ENCODE measurements at regions not wholly inside any gene's neighbourhood (a gene's known extent, or its start where the extent isn't known, plus 50 kb on each side); places are given as distances from the start of the nearest gene placed in this dataset.
"Not testable (repeated sequence)": the region's sequence is repeated elsewhere in the genome, so short reads cannot be mapped to it uniquely, and the experiment has no call there.

DNA sequence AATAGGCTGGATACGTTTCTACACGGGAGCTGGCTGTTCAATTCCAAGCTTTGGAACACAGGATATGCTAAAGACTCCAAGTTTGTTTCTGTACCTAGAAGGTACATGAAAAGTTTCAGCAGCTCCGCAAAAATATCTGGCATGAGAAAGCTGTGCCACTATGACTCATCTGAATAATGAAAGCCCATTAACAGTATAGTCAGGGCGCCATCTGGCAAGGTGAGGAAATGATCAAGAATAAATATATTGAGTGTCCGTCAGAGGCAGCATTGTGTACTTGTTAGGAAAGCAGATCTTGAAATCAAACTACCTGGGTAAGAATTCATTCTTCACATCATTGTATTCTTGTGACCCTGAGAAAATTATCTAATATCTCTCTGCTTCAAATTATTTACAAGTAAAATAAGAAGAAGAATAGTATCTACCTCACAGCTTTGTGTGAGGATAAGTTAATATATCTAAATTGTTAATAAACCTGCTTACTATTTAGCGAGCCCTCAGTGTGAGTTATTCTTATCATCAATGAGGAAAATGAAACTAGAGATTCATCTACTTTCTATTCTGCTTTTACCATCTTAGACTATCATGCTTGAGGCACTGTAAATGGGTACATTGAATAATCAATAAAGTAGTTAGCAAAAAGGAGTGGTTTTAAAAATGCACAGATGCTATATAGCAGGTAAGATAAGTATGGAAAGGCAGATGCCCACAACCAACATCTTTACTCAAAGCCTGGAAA lies 53.5 kb downstream of the FSCB start:
- no peak for DNase-seq

- DNase-seq = not testable (repeated sequence)
These were observed 56.9 kb downstream of the FSCB start for GRCh38 chr14:44450232-44450631.

DNA sequence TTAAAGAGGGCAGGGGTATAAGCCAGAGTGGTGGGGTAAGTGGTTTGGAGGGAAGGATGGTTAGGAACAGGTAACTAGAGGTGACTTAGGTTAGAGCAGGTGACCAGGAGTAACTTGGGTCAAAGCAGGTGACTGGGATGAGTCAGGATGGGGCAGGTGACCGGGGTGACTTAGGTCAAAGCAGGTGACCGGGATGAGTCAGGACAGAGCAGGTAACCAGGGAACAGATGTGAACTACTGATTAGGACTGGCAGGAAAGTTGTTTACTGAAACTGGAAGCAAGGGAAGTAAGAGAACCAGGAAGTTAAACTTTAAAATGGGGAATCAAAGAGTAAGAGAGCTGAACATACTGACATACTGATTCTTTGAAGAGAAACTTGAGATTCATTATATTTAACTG lies 57.4 kb downstream of the FSCB start:
- DNase-seq = no peak

DNA sequence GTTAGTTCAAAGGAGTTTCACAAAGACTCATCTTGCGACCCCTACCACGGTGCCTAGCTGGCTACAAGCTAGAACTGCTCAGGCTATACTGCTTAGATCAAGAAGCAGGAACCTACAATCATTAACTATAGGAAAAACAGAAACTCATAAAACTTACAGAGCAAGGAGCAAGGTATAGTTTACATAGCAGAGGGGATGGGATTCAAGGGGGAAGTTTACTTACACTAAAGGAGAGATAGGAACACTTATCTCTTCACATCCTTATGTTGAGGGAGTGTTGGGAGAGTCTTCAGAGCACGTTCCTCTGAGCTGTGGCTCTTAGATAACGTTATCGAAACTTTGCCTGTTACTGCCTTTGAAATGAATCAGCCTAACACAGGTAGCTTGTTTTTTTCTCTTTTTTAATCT lies 58.1 kb downstream of the FSCB start:
- no peak for DNase-seq

DNA sequence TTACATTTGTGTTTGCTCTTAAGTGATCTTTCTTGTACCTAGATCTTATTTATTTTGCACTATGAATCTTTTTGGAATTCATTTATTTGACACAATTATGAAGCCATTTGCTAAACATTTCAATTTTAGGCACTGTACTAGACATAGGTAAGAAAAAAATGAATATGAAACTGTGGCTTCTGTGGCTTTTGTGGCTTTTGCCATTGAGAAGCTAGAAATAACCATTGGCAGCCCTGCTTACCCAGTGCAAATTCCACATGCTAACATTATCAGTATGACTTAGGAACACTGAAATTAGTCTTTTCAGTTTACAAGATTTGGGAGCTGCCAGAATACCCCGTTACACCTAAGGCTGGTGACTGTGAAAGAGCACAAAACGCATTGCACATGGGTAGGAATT lies 60.1 kb downstream of the FSCB start:
- no peak for DNase-seq

DNA sequence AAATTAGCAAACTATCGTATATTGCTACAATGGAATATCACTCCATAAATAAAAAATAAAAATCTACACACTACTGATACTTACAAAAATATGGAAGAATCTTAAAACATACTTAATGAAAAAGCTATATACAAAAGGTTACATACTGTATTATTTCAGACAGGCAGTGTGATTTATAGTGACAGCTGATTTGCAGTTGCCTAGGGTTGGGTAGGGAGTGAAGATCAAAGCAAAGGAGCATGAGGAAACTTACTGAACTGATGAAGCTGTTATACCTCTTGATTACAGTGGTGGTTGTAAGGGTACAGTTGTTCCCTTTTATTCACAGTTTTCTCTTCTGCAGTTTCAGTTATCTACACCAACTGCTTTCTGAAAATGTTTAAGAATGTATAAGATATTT lies 62.6 kb downstream of the FSCB start:
- DNase-seq = no peak

GRCh38 chr14:44438936-44439335 lies 68.1 kb downstream of the FSCB start:
- DNase-seq = no peak

DNA sequence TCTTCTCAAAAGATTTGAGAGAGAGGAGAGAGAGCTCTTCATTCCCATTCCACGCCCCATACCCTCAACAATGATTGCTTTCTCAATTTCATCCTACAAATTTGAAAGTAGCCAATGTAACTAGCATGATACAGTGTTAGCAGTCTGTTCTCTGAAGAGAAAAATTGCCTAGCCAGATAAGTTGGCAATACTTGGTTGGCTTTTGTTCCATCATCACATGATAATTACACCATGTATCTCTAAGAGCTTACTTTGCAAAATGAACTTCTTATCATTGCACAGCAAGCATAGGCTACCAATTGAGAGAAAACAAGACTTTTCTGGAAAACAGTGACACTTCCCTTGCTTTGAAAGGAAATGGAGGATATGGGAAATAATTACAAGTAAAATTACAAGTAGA lies 68.9 kb downstream of the FSCB start:
- no peak for DNase-seq

GRCh38 chr14:44436458-44436857 lies 70.6 kb downstream of the FSCB start:
- DNase-seq = no peak

DNA sequence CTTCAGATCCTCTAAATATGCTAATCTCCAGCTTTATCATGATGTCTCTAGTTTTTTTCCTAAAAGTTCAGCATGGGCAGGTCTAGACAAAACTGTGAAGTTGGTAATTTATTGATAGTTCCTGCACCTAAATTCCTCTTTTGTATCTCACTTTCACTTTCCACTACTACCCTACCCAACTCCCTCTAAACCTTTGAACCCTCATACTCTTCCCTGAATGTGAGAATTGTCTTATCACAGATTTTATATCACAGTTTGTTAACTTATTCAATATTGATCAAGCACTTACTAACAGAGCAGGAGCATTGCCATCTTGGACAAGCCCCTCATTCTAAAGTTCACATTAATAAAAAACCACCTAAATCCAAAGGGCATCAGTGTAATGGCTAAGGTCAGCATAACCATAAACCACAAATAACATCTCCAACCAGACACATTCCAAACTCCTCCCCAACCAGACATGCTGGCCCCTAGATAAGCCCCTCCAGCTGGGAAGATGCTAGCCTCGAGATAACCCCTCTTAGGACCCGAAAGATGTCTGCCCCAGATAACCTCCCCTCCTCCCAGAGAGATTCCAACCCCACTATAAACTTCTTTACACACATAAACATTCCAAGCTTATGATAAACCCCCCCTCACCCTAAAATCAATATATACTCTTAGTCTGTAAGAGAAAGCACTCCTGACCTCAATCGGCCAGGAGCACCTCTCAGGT lies 78.7 kb downstream of the FSCB start:
- DNase-seq = no peak

DNA sequence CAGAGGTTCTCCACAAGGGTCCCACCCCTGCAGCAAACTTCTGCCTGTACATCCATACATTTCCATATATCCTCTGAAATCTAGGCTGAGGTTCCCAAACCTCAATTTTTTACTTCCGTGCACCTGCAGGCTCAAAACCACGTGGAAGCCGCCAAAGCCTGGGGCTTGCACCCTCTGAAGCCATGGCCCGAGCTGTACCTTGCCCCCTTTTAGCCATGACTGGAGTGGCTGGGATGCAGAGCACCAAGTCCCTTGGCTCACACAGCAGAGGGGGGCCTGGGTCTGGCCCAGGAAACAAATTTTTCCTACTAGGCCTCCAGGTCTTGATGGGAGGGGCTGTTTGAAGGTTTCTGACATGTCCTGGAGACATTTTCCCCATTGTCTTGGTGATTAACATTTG lies 84.4 kb downstream of the FSCB start:
- no peak for DNase-seq

DNA sequence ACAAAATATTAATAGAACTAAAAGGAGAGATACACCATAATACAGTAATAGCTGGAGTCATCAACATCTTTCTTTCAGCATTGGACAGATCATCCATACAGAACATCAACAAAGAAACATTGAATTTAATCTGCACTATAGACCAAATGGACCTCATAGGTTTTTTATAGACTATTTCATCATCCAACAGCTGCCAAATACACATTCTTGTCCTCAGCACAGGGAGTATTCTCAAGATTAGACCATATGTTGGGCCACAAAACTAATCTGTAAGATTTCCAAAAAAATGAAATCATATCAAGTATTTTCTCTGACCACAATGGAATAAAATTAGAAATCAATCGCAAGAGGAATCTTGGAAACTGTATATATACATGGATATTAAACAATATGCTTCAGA lies 86.9 kb downstream of the FSCB start:
- DNase-seq = peak; percentile 47

GRCh38 chr14:44418856-44419255 lies 88.2 kb downstream of the FSCB start:
- no peak for DNase-seq

GRCh38 chr14:44417809-44418208 lies 89.3 kb downstream of the FSCB start:
- DNase-seq = no peak

DNA sequence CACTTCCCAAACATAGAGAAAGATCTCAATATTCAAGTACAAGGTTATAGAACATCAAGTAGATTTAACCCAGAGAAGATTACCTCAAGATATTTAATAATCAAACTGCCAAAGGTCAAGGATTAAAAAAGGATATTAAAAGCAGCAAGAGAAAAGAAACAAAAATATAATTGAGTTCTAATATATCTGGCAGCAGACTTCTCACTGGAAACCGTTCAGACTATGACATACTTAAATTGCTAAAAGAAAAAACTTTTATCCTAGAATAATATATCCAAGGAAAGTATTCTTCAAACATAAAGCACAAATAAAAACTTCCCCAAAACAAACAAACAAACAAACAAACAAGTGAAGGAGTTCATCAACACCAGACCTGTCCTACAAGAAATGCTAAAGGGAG lies 92.4 kb downstream of the FSCB start:
- peak; percentile 23 for DNase-seq

DNA sequence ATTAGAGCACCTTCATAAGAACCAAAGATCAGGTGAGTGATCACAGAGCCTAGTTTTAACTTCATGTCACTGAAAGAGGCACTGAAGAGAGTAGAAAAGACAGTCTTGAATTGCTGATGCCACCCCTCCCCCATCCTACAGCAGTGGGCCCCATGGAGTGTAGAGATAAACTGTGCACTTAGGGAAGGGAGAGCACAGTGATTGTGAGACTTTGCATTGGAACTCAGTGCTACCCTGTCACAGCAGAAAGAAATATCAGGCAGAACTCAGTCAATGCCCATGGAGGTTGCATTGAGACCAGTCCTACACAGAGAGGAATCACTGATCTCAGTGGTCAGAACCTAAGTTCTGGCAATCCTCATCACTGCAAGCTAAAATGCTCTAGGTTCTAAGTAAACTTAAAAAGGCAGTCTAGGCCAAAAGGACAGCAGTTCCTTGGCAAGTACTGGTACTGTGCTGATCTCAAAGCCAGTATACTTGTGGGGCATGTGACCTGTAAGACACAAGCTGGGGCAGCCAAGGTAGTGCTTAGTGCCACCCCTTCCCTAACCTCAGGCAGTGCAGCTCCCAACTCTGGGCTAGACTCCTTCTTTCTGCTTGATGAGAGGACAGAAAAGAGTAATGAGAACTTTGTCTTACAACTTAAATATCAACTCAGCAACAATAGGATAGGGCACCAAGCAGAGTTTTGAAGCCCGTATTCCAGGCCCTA lies 94.1 kb downstream of the FSCB start:
- no peak for DNase-seq

GRCh38 chr14:44405011-44405486 lies 102.0 kb downstream of the FSCB start:
- DNase-seq = peak; percentile 19

- DNase-seq = no peak
These were observed 102.5 kb downstream of the FSCB start for GRCh38 chr14:44404599-44404998.

DNA sequence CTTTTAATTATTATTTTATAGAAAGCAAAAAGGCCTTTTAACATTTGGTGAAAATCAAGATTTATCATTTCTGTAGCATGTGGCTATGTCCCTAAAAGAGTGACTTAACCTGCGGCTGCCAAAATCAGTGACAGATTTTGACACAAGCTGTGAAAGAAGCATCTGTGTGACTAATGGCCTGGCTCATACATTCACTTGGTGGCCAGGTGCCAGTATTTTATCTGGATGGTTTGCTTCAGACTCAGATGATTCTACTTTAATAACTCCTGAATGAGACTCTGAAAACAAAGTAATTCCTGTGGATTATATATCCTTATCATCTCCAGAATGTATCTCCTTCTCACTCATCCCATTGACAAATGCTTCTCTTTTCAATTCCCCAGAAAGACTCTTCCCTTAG lies 103.0 kb downstream of the FSCB start:
- DNase-seq = peak; percentile 29

DNA sequence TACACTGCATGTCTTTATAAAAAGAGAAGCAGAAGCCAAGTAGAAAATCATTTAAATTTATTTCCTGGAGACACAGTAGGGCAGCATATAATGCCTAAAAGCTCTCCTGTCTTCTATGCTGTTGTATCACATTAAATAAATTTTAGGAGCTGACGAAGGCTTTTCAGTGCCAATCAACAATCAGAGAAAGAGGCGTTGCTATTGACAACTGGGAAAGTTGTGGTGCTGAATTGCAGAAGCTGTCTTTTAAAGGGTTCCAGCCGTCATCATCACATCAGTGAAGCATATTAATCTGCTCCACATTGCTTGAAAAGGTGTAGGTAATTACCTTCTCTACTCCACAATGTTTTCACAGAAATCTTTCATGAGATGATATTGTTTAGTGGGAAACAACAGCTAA lies 103.9 kb downstream of the FSCB start:
- no peak for DNase-seq

DNA sequence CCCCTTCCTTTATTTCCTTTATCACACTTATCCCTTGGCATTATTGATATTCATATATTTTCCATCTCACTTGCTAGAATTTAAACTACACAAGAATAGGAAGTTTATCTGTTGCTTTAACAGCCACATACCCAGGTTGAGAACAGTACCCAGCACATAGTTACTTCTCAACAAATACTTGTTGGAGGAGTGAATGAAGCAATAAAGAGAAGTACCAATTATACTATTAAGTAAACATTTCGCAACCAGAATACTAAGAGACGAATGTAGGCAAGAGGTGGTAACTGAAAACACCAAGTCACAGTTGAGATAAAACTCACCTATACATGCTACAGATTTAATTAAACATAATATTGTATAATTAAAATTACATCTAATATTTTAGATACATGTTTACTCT lies 110.9 kb downstream of the FSCB start:
- DNase-seq = no peak

DNA sequence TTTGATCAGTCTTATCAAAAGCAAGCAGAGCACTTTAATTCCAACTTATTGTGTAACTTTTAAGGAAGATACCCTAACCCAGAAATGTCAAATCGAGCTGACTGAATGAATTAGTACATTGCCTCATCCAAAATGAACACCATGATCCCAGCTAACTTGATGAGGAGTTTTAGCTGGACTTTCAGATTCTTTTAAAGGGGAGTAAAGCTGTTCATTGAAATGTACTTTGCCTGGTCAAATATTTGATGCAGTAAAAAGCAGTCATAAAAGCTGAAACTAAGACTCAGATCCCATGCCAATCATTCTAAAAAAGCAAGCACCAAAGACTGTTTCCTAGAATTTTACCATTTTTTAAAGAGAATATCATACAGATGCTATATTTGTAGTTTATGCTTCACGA lies 114.1 kb downstream of the FSCB start:
- no peak for DNase-seq

DNA sequence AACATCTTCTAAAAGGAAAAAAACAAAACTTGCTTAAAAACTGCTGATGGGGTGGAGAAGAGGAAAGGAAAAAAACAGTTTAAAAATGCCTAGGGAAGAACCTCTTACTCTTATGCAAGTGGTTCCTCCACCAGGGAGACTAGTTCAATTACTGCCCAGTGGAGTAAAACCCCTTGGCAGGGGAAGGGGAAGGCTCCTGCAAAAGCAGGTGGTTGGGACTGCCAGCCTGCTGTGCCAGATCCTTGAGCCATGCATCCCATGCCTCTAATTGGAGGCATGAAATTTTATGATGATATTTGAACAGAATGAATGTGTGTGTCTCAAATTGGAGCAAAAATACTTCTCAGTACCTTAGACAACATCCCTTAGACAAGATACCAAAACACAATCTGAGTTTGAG lies 118.8 kb downstream of the FSCB start:
- no peak for DNase-seq

DNA sequence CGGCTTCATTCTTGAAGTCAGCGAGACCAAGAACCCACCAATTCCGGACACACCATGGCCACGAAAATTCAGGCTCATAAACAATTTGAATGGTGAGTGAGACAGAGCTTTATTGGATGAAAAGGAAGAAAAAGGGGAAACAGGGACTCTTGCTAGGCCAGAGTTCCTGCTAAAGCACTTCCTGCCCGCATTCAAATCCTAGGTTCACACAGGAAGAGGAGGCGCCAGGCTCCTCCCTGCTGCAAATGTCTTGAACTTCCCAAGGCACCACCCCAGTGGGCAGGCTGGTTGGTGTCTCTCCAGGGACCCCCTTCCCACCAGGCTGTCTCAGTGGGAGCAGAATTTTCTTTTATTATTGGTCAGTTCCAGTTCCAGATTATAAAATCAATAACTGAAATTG lies 121.2 kb downstream of the FSCB start:
- DNase-seq = no peak
